Superior temporal gyrus (tissue), 1 donor: ENCODE measurements at regions not wholly inside any gene's neighbourhood (a gene's known extent, or its start where the extent isn't known, plus 50 kb on each side); places are given as distances from the start of the nearest gene placed in this dataset.
A peak's percentile ranks its signal among the peaks of the same experiment; 100 is the strongest.

Experiments
- DNase-seq: peaks from one replicate; pipeline ENCODE4 v3.0.0-alpha.2; 2016; ENCODE audit errors: extremely low spot score

GRCh38 chr13:63042686-63043085, 1627.0 kb upstream of the PCDH20 start:
- no peak for DNase-seq

DNA sequence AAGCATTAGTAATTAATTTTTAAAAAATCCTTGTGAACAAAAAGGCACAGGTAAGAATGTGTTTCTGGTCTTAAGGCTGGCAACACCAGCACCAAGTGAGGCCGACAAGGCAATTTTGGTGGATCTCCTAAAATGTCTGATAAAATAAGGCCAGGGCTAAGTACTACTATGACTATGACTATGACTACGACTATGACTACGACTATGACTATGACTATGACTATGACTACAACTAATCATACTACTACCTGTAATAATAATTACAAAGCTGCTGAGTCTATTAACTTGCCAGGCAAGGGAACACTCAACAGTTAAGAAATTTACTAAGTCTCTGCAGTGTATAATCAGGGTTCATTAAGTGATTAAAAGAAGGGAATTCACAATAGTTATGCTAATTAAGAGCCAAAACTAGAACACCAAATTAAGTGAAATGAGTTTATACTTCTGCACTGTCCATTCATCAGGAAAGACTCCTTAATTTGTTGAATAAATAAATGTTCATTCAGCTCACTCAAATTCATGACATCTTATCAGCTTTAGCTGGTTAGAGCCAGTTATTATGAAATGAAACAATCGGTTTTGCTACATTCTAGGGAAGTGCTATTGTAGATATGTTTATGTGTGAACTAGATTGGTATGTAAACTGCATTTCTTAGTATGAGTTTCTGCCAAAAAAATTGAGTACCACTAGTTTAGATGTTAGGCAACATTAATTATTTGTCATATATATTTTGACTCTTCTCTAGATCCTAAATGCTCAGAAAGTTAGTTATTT, 1626.2 kb upstream of the PCDH20 start:
- no peak for DNase-seq

DNA sequence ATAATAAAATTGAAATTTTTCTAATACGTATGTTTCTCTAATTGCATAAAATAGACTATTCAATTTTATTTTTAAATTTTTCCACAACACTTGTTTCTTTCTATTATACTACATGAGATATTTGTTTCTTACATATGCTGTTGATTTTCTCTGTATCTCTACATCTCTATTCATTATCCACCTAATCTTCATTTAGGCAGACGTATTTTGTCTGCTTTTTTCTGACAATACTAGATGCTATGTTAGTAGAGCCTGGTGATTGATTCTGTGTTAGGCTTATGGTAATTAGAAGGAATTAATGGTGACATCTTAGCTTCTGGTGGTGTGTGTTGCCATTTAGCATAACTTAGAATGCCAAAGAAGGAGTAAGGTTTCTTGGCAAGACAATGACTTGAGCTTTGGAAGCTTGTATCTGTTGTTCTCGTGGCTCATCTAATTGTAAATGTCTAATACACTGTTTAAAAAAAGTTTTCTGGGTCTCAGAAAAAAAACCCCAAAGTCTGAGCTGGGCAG, 1610.7 kb upstream of the PCDH20 start:
- DNase-seq: peak; percentile 10

DNA sequence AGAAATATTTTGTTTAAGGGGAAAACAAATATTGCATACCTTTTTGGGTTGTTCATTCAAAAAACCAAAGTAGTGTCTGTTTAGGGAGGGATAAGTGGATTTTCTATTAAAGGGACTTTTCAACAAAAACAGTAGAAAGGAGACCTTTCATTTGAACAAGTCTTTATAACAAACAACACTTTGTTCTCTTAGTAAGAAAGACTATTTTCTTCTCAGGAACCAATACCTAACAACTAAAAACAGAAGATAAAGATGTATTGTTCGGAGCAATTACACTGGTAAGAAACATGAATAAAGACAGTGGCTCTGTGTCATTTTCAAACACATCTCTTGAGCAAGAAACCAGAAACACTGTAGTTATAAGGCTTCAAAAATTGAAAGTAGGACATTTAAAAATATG, 1610.1 kb upstream of the PCDH20 start:
- peak; percentile 53 for DNase-seq

DNA sequence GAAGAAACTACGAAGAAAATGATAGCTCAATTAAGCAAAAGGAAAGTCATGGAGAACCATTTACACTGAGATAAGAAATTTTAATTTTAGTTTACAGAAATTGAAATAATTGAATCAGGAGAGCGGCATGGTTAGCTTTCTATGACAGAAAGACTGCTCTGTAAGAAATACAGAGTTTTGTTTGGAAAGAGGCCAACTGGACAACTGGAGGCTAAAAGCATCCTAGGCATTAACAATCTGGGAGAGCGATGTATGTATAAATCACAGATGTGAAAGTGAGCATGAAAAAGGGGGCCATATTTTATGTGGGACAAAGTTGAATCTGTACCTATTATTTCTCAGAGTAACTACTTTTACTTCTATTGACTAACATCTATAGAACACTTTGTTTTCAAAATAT, 1608.8 kb upstream of the PCDH20 start:
- peak; percentile 32 for DNase-seq

DNA sequence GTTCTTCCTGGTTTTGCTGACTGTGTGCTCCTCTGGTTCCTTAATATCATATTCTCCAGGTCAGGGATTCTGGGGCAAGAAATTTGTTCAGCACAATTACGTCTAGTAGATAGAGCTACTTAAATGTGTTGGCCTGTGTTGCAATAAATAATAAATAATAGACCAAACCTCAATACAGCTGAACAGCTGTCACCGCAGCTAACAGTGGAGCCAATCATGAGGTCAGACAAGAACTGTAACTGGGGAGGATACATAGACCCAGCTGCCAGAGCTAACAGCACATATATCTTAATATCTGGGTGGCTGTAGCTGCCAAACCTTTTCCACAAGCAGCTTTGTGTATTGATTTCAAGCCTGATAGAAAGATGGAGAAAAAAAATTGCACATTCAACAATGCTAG, 1596.3 kb upstream of the PCDH20 start:
- DNase-seq: no peak

DNA sequence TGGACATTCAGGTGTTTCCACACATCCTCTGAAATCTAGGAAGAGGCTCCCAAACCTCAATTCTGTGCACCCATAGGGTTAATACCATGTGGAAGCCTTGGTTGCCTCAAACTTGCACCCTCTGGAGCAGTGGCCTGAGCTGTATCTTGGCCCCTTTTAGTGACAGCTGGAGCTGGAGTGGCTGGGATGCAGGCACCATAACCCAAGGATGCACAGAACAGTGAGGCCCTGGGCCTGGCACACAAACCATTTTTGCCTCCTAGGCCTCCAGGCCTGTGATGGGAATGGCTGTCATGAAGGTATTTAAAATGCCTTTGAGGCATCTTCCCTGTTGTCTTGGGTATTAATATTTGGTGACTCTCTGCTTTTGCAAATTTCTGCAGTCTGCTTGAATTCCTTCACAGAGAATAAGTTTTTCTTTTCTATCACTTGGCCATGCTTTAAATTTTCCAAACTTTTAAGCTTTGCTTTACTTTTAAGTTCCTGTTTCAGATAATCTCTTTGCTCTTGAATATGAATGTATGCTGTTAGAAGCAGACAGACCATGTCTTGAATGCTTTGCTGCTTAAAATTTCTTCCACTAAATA, 1594.5 kb upstream of the PCDH20 start:
- DNase-seq: no peak

DNA sequence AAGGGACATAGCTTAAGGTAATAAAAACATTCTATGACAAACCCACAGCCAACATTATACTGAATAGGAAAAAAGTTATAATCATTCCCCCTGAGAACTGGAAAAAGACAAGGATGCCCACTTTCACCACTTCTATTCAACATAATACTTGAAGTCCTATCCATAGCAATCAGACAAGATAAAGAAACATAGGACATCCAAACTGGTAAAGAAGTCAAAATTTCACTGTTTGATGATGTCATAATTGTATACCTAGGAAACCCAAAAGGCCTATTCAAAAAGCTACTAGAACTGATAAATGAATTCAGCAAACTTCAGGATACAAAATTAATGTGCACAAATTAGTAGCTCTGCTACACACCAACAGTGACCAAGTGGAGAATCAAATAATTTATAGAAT, 1590.0 kb upstream of the PCDH20 start:
- DNase-seq: no peak

DNA sequence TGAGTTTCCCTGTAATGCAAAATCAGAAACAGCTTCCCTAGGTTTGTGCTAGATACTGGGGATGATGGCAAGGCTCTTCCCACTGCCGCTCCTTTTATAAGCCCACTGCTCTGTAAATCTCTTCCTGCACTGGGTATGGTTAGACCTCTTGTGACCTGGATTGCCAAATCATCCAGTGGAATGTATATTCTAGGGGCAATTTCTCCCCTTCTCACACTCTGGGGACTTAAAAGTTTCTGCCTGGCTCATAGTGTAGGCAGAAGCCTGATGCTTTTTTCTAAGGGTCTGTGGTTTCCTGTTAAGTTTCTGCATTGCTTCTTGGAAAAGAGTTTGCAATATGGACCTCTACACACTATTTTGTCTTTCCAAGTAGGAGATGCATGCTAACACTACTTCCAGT, 1582.0 kb upstream of the PCDH20 start:
- no peak for DNase-seq

- no peak for DNase-seq
Measured at GRCh38 chr13:62997038-62997599, 1581.5 kb upstream of the PCDH20 start.

DNA sequence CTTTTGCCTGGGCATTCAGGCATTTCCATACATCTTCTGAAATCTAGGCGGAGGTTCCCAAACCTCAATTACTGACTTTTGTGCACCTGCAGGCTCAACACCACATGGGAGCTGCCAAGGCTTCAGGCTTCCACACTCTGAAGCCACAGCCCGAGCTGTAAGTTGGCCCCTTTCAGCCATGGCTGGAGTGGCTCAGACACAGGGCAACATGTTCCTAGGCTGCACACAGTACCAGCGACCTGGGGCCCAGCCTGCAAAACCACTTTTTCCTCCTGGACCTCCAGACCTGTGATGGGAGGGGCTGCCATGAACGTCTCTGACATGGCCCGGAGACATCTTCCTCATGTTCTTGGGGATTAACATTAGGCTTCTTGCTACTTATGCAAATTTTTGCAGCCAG, 1558.2 kb upstream of the PCDH20 start:
- DNase-seq: no peak

GRCh38 chr13:62964522-62964921, 1548.9 kb upstream of the PCDH20 start:
- no peak for DNase-seq

GRCh38 chr13:62960723-62961122, 1545.1 kb upstream of the PCDH20 start:
- DNase-seq: no peak

GRCh38 chr13:62933809-62934208, 1518.2 kb upstream of the PCDH20 start:
- DNase-seq: no peak

- DNase-seq: no peak
Measured at GRCh38 chr13:62932256-62932883, 1516.7 kb upstream of the PCDH20 start.

- no peak for DNase-seq
Measured at GRCh38 chr13:62931853-62932252, 1516.2 kb upstream of the PCDH20 start.

DNA sequence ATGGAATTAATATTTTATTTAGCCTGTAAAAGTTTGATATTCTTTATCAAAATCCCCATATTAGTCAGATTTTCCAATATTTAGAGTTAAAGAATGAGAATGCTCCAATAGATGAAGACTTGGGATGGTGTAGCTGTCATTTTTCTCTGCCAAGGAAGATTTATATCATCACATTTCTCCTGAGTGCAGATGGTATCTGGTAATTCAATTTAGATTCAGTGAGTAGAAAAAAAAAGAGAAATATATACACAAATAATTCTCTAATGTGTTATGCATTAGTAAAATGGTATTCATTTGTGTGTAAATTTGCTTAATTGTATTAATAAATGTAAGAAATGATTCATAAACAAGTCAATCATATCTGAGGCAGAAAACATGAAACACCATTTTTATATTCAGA, 1508.7 kb upstream of the PCDH20 start:
- no peak for DNase-seq

- no peak for DNase-seq
Measured at GRCh38 chr13:62920159-62920558, 1504.5 kb upstream of the PCDH20 start.

DNA sequence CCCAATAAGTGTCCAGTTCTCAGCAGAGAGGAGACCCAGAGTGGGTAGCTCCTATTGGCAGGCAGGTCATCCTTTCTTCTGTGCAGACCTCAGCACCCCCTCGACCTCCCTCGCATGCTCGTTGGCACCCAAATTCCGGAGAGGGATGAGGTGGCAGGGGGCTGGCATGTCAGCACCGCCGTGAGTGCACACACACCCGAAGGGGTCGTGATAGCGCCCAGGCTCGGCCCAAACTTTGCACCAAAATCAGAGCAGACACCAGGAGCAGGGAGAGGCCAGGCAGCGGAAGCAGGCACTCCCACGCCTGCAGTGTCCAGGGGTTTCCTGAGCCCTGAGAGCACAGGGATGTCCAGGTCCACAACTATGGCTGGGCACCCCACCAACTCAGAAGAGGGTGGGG, 1503.8 kb upstream of the PCDH20 start:
- DNase-seq: no peak

- DNase-seq: no peak
Measured at GRCh38 chr13:62910541-62911060, 1495.0 kb upstream of the PCDH20 start.

DNA sequence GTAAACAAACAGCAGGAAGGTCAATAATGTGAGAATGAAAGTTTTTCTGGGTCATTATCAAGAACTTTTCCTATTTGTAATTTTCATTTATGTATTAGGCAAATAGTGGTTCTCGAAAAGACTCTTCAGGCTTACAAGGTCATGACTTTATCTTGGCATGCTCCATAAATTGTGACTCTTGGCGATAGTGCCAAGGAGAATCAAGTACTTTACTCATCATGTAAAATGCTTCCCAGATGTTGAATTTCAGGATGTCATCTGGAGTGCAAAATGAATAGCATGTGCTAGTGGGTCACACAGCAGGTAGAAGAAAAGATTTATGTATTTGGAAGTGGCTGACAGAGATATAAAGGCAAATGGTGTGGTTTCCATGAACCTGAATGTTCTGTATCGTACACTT, 1492.7 kb upstream of the PCDH20 start:
- no peak for DNase-seq

GRCh38 chr13:62906896-62907295, 1491.2 kb upstream of the PCDH20 start:
- DNase-seq: no peak
